Nephron (organoid): ENCODE measurements at regions not wholly inside any gene's neighbourhood (a gene's known extent, or its start where the extent isn't known, plus 50 kb on each side); places are given as distances from the start of the nearest gene placed in this dataset.

Source experiments
- H3K27ac Mint-ChIP-seq, 3 experiments: 2 replicates each; pipeline ENCODE4 v1.8.0; 2020; ENCODE audit warnings: mixed read lengths in 3 of 3, mild to moderate bottlenecking in 2 of 3, moderate library complexity in 1 of 3
- H3K27me3 Mint-ChIP-seq: 2 replicates; pipeline ENCODE4 v1.8.0; 2021; ENCODE audit warnings: low read depth, mild to moderate bottlenecking, moderate library complexity, mixed read lengths
- H3K36me3 Mint-ChIP-seq: 2 replicates; pipeline ENCODE4 v1.8.0; 2020; ENCODE audit warnings: low read depth, mixed read lengths
- H3K4me1 Mint-ChIP-seq: 2 replicates; pipeline ENCODE4 v1.8.0; 2020; ENCODE audit warnings: mixed read lengths
- H3K4me3 Mint-ChIP-seq, 3 experiments: 2 replicates each; pipeline ENCODE4 v1.8.0; 2020; ENCODE audit warnings: mild to moderate bottlenecking in 3 of 3, mixed read lengths in 3 of 3, moderate library complexity in 2 of 3
- H3K9me3 Mint-ChIP-seq: 2 replicates; pipeline ENCODE4 v1.8.0; 2020; ENCODE audit warnings: mixed read lengths
- TF ChIP-seq, protein P1 (sequence below), 3 experiments: fragments of 200-600 bp; sonication (generic); IDR thresholded peaks; one replicate each; pipeline ENCODE4 v1.5.0; 2021; ENCODE audit warnings: antibody characterized with exemption in 3 of 3; ENCODE audit not compliant: unreplicated experiment in 3 of 3

DNA sequence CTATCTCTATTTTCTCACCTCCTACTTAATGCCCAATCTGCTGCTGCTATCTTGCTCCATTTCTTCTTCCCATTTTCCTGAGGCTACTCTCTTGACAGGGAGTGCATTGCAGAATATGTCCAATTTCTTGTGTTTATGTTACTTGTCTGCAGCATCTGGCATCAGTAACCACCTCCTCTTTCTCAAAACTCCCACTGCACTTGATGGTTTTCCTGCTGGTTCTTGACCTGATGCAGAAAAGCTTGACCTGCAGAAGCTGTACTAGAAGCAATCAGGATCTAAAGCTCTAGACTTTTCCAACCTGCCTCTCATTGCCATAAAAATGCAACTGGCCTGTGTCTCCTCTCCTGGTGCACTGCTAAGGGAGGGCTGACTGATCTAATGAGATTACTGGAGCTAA is 287.8 kb downstream of the ZEB1 start:
- Mint-ChIP-seq H3K27me3 (no peaks in the 10 kb centered on the region), H3K36me3 (no peaks in the 10 kb centered on the region), H3K4me3 (no peak overlapping the region), H3K9me3 (no peaks in the 10 kb centered on the region), H3K4me1 (peaks cover 19% of the 10 kb centered on the region), H3K27ac (no peak overlapping the region)
- TF ChIP-seq, protein P1, sequence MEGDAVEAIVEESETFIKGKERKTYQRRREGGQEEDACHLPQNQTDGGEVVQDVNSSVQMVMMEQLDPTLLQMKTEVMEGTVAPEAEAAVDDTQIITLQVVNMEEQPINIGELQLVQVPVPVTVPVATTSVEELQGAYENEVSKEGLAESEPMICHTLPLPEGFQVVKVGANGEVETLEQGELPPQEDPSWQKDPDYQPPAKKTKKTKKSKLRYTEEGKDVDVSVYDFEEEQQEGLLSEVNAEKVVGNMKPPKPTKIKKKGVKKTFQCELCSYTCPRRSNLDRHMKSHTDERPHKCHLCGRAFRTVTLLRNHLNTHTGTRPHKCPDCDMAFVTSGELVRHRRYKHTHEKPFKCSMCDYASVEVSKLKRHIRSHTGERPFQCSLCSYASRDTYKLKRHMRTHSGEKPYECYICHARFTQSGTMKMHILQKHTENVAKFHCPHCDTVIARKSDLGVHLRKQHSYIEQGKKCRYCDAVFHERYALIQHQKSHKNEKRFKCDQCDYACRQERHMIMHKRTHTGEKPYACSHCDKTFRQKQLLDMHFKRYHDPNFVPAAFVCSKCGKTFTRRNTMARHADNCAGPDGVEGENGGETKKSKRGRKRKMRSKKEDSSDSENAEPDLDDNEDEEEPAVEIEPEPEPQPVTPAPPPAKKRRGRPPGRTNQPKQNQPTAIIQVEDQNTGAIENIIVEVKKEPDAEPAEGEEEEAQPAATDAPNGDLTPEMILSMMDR (IDR thresholded peaks at IDR 0.05; ENCODE audit: unreplicated experiment in 3 of 3) = no peak

DNA sequence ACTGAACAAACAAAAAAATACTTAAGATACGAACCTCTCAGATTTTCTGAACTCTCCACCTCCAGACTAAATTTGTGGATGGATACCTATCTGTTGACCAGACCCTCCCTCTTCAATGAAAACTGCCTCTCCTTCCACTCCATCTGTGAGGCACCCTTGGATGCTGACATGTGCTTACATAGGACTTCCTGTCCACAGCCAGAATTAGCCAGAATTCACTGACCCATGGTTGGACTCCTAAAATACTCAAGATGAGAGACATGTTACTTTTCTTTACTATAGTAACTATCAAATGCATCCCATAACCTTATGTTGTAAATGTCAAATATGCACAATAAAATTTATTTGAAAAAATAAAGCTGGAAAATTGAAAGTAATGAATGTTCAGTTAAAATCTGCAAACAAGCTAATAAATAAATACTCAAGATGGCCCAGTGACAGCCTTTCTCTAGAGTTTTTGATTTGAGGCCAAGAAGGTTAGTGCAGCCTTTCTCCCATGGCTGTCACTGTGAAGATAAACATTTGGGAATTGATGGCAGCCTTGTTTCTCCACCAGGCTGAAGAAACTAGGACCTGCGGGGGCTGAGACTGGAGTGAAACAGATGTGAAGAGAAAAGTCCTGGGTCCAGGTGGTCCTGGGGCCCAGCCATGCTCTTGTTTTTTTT is 287.0 kb downstream of the ZEB1 start:
- no peak overlapping the region for H3K4me3 Mint-ChIP-seq

DNA sequence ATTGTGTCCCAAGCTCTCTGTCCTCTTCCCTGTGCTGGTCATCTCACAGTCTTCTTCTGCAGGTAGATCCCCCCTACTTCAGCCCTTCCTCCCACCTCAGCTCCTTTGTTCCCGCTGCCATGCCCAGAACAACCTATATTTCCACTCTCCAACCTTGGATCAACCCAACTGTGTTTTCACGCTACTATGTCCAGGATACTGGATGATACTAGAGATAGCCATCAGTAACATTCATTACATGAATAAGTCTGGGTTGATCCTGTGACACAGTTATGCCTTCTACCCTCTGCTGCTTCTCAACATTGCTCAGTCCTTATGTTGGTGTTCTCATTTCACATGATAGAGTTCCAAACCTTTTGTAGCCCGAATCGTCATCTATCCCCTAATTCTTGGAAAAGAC is 286.4 kb downstream of the ZEB1 start:
- Mint-ChIP-seq H3K27me3 (peaks cover 5% of the 10 kb centered on the region), H3K4me3 (no peak overlapping the region), H3K36me3 (no peaks in the 10 kb centered on the region), H3K27ac (no peak overlapping the region), H3K9me3 (no peaks in the 10 kb centered on the region), H3K4me1 (peaks cover 11% of the 10 kb centered on the region)
- TF ChIP-seq, protein P1 (IDR thresholded peaks at IDR 0.05; ENCODE audit: unreplicated experiment in 3 of 3) = no peak

More for the DNA sequence above, 287.0 kb downstream of the ZEB1 start:
- Mint-ChIP-seq H3K27me3 (no peaks in the 10 kb centered on the region), H3K36me3 (no peaks in the 10 kb centered on the region), H3K27ac (no peak overlapping the region), H3K9me3 (no peaks in the 10 kb centered on the region), H3K4me1 (peaks cover 11% of the 10 kb centered on the region)
- TF ChIP-seq, protein P1 (IDR thresholded peaks at IDR 0.05; ENCODE audit: unreplicated experiment in 3 of 3) = no peak

DNA sequence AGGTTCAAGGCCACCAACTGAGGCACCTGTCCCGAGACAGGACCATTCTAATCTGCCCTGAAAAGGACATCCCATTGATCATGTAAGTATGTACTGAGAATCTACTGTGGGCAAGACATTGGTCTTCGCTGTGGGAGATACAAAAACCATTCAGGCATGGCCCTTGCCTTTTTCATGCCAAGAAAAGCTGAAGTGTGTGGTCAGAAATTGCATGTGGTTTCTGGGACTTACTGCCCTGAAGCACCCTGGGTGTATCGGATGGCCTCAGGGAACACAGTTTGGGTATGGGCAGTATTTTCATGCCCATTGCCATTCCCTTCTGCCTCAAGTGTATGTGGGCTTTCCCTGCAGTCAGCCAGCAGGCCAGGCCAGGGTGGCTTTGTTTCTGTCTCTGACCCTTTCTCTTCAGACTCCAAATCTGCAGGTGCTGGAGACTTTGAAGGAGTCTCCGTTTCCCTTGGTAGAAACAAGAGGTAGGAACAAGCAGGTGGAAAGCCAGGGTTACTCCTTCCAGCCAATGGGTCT is 285.7 kb downstream of the ZEB1 start:
- Mint-ChIP-seq H3K4me3 (peak overlapping the region; percentile 87 to 94 (median 89)), H3K27me3 (peaks cover 6% of the 10 kb centered on the region), H3K36me3 (no peaks in the 10 kb centered on the region), H3K27ac (peak overlapping the region; percentile 93 to 99 (median 98)), H3K4me1 (peaks cover 11% of the 10 kb centered on the region), H3K9me3 (no peaks in the 10 kb centered on the region)
- TF ChIP-seq, protein P1 (IDR thresholded peaks at IDR 0.05; ENCODE audit: unreplicated experiment in 3 of 3) = no peak

DNA sequence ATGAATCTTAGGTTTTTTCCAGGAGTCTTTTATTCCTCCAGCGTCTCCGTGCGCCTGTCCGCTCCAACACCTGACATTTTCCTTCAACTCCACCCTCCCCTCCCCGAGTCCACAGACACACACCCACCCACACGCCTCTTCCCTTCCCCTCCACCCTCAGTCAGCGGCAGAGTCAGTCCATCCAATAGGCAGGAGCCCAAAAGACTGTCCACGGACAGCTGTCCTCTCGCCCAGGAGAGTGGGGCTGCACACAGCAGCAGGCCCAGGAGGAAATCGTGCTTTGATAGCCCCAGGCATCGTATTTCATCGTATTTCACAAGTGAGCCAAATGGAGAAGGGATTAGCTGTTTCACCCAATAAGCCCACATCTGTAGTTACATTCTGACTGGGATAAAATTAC is 285.1 kb downstream of the ZEB1 start:
- peaks cover 6% of the 10 kb centered on the region for H3K27me3 Mint-ChIP-seq
- H3K9me3 Mint-ChIP-seq = no peaks in the 10 kb centered on the region
- H3K4me3 Mint-ChIP-seq = peak overlapping the region; percentile 87 to 94 (median 89)
- TF ChIP-seq, protein P1 (IDR thresholded peaks at IDR 0.05; ENCODE audit: unreplicated experiment in 3 of 3) = no peak
- no peaks in the 10 kb centered on the region for H3K36me3 Mint-ChIP-seq
- peaks cover 11% of the 10 kb centered on the region for H3K4me1 Mint-ChIP-seq
- H3K27ac Mint-ChIP-seq = peak overlapping the region; percentile 93 to 99 (median 98)
